ENCODE measurements at regions not wholly inside any gene's neighbourhood (a gene's known extent, or its start where the extent isn't known, plus 50 kb on each side); places are given as distances from the start of the nearest gene placed in this dataset.

DNA sequence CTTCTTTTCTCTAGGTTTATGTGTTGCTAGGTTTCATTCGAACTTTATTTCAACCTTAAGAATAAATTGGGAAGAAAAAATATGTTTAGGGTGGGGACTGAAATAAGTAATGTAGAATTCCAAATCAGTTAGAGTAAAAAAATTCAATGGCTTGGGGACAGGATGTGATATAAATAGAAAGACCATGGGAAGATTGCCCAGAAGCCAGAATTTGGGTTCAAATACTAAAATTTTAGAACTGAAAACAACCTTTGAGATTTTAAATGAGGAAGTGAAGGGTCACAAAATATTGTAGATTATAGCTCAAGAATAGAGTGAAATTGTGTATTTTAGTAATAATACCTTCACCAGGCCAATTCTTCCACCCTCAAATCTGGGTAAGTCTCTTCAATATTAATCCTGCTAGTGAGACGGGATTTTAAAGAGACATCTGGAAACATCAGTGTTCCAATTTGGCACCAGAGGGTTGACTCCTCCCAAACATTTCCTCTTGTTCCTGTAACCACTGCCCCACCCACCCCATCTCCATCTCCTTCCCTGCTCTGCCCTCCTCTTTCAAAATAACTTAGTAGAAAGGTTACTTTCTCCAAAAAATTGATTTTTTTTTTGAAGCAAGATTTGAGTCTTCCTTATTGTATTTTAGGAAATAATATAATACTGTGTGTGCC lies 51.3 kb upstream of the FAM3C start:
- no peak for TF ChIP-seq CTCF (conservative IDR thresholded peaks at IDR 0.05; ENCODE audit: low read depth, low read length)
- TF ChIP-seq EZH2 (IDR thresholded peaks at IDR 0.05; ENCODE audit: borderline replicate concordance, low read depth, low read length, poor library complexity, severe bottlenecking) = no peak

Measured in A673 (cell line).